HL-60 (cell line): ENCODE measurements at regions not wholly inside any gene's neighbourhood (a gene's known extent, or its start where the extent isn't known, plus 50 kb on each side); places are given as distances from the start of the nearest gene placed in this dataset.

Experiments
- DNase-seq, 2 experiments: peaks; one replicate each; pipeline ENCODE4 v3.0.0-alpha.2; 2010 to 2020; ENCODE audit warnings: low read depth in 1 of 2, low spot score in 1 of 2
- H3K27ac ChIP-seq: fragments of 250-450 bp; sonication (Bioruptor Pico); replicated peaks from 2 replicates; pipeline ENCODE4 v1.5.1; 2020; ENCODE audit warnings: mild to moderate bottlenecking, moderate library complexity
- H3K27me3 ChIP-seq: fragments of 250-450 bp; sonication (Bioruptor Pico); 2 replicates; pipeline ENCODE4 v1.5.1; 2021; ENCODE audit warnings: mild to moderate bottlenecking, moderate library complexity; ENCODE audit not compliant: insufficient read depth, poor library complexity, severe bottlenecking
- H3K4me3 ChIP-seq: replicated peaks from 2 replicates; pipeline ENCODE4 v1.5.1; 2011; ENCODE audit warnings: mild to moderate bottlenecking, control low read depth, low read length; ENCODE audit not compliant: insufficient read depth
- GABPA ChIP-seq: IDR thresholded peaks from 2 replicates; pipeline ENCODE4 v1.6.1; 2012; ENCODE audit warnings: low read depth
- POLR2AphosphoS5 ChIP-seq: IDR thresholded peaks from 2 replicates; pipeline ENCODE4 v1.6.1; 2012; ENCODE audit warnings: low read depth
- SPI1 ChIP-seq: IDR thresholded peaks from 2 replicates; pipeline ENCODE4 v1.6.1; 2012; ENCODE audit warnings: low read depth, mild to moderate bottlenecking, borderline replicate concordance
- TF ChIP-seq, protein P1 (sequence below): IDR thresholded peaks from one replicate; pipeline ENCODE4 v1.5.1; 2011; ENCODE audit warnings: low read length, control low read depth, inconsistent platforms; ENCODE audit not compliant: insufficient read depth
- TF ChIP-seq, protein P2 (sequence below): IDR thresholded peaks from 2 replicates; pipeline ENCODE4 v1.6.1; 2012; ENCODE audit warnings: low read depth; ENCODE audit not compliant: insufficient replicate concordance

DNA sequence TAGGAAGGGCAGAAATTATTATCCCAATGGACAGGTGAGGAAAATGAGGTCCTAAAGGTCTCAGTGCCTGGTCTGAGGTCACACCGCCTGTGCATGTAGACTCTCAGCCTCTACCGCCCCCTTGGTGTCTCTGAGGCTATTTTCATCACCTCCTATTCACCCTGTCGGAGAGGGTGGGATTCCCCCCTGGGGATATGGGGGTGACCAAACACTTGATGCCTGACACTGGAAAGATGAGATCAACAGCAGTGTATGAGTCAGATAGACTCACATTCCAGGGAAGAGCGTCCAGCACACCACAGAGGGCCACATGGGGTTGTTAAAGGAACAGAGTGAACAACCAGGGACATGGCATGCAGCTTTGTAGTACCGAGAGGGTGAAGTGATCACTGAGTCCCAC lies 199.7 kb downstream of the SMAD2 start:
- DNase-seq, result no peak
- no peak overlapping the region for H3K27ac ChIP-seq
- H3K27me3 ChIP-seq, result peaks cover 14% of the 10 kb centered on the region
- TF ChIP-seq POLR2AphosphoS5 (no peak), GABPA (no peak), SPI1 (no peak)
- TF ChIP-seq, protein P1, sequence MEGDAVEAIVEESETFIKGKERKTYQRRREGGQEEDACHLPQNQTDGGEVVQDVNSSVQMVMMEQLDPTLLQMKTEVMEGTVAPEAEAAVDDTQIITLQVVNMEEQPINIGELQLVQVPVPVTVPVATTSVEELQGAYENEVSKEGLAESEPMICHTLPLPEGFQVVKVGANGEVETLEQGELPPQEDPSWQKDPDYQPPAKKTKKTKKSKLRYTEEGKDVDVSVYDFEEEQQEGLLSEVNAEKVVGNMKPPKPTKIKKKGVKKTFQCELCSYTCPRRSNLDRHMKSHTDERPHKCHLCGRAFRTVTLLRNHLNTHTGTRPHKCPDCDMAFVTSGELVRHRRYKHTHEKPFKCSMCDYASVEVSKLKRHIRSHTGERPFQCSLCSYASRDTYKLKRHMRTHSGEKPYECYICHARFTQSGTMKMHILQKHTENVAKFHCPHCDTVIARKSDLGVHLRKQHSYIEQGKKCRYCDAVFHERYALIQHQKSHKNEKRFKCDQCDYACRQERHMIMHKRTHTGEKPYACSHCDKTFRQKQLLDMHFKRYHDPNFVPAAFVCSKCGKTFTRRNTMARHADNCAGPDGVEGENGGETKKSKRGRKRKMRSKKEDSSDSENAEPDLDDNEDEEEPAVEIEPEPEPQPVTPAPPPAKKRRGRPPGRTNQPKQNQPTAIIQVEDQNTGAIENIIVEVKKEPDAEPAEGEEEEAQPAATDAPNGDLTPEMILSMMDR, result no peak
- TF ChIP-seq, protein P2, sequence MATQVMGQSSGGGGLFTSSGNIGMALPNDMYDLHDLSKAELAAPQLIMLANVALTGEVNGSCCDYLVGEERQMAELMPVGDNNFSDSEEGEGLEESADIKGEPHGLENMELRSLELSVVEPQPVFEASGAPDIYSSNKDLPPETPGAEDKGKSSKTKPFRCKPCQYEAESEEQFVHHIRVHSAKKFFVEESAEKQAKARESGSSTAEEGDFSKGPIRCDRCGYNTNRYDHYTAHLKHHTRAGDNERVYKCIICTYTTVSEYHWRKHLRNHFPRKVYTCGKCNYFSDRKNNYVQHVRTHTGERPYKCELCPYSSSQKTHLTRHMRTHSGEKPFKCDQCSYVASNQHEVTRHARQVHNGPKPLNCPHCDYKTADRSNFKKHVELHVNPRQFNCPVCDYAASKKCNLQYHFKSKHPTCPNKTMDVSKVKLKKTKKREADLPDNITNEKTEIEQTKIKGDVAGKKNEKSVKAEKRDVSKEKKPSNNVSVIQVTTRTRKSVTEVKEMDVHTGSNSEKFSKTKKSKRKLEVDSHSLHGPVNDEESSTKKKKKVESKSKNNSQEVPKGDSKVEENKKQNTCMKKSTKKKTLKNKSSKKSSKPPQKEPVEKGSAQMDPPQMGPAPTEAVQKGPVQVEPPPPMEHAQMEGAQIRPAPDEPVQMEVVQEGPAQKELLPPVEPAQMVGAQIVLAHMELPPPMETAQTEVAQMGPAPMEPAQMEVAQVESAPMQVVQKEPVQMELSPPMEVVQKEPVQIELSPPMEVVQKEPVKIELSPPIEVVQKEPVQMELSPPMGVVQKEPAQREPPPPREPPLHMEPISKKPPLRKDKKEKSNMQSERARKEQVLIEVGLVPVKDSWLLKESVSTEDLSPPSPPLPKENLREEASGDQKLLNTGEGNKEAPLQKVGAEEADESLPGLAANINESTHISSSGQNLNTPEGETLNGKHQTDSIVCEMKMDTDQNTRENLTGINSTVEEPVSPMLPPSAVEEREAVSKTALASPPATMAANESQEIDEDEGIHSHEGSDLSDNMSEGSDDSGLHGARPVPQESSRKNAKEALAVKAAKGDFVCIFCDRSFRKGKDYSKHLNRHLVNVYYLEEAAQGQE, result no peak
- H3K4me3 ChIP-seq, result no peak overlapping the region

DNA sequence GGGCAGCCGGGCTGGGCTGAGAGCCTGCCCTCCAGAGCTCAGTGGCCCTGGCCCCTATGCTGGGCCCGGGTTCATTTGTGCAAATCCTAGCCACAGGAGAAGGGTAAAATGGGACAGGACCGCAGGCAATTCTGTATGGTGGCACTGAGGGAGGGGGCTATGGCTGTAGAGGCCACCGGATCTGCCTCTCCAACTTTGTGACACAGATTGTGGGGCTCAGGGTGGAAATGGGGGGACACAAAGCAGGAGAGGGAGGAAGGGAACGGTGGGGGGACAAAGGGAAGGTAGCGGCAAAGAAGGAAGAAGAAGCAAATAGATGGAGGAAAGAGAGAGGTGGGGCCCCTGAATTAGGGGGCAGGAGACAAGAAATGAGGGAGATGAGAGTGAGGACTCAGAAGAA lies 201.1 kb downstream of the SMAD2 start:
- no peak overlapping the region for H3K27ac ChIP-seq
- peaks cover 10% of the 10 kb centered on the region for H3K27me3 ChIP-seq
- no peak overlapping the region for H3K4me3 ChIP-seq
- DNase-seq, result no peak
- TF ChIP-seq, protein P2, result no peak
- no peak for TF ChIP-seq SPI1

GRCh38 chr18:47728921-47729320 lies 201.5 kb downstream of the SMAD2 start:
- DNase-seq, result no peak
- no peak for TF ChIP-seq GABPA
- TF ChIP-seq POLR2AphosphoS5, result no peak
- TF ChIP-seq, protein P2, result no peak
- TF ChIP-seq, protein P1, result no peak
- no peak for TF ChIP-seq SPI1
- H3K27me3 ChIP-seq, result peaks cover 10% of the 10 kb centered on the region
- H3K4me3 ChIP-seq, result no peak overlapping the region
- no peak overlapping the region for H3K27ac ChIP-seq

DNA sequence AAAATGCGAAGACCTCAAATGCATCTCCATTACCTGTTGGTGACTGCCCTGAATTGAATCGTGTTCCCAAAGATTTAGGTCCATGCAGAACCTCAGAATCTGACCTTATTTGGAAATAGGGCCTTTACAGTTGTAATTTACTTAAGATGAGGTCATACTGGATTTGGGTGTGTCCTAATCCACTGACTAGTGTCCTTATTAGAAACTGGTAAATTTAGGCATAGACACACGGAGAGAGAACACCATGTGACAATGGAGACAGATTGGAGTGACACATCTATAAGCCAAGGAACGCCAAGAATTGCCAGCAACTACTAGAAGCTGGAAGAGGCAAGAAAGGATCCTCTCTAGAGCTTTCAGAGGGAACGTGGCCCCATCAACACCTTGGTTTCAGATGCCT lies 203.1 kb downstream of the SMAD2 start:
- H3K4me3 ChIP-seq, result no peak overlapping the region
- no peak for DNase-seq

More for the DNA sequence above, 203.1 kb downstream of the SMAD2 start:
- no peak for TF ChIP-seq GABPA
- no peak for TF ChIP-seq POLR2AphosphoS5
- TF ChIP-seq, protein P2, result no peak
- TF ChIP-seq, protein P1, result no peak
- no peak for TF ChIP-seq SPI1
- Histone ChIP-seq H3K27ac (no peak overlapping the region), H3K27me3 (peaks cover 10% of the 10 kb centered on the region)
